ENCODE measurements at regions not wholly inside any gene's neighbourhood (a gene's known extent, or its start where the extent isn't known, plus 50 kb on each side); places are given as distances from the start of the nearest gene placed in this dataset.
"Not testable (repeated sequence)": the region's sequence is repeated elsewhere in the genome, so short reads cannot be mapped to it uniquely, and the experiment has no call there.

- H3K27ac ChIP-seq (ENCODE audit: low read length) = no peak overlapping the region
- no peaks in the 10 kb centered on the region for H3K27me3 ChIP-seq (ENCODE audit: control insufficient read depth, insufficient read depth, low read length)
- no CpG with 5 or more reads among the region's 2 CpGs for WGBS (ENCODE audit: insufficient coverage, insufficient read length)
- no peaks in the 10 kb centered on the region for H3K36me3 ChIP-seq (ENCODE audit: control insufficient read depth, insufficient read depth, low read length)
- no peak for DNase-seq (ENCODE audit: low read depth, low spot score)
- peaks cover 1% of the 10 kb centered on the region; the same call in 1 of the 2 replicates for H3K4me1 ChIP-seq (ENCODE audit: control insufficient read depth, insufficient read depth, low read length)
- no peaks in the 10 kb centered on the region for H3K9me3 ChIP-seq (ENCODE audit: control insufficient read depth, insufficient read depth, low read length)
- no peak overlapping the region for H3K4me3 ChIP-seq (ENCODE audit: low read length)
Measured at GRCh38 chr5:125987677-125988255, 435.4 kb upstream of the GRAMD2B start.

DNA sequence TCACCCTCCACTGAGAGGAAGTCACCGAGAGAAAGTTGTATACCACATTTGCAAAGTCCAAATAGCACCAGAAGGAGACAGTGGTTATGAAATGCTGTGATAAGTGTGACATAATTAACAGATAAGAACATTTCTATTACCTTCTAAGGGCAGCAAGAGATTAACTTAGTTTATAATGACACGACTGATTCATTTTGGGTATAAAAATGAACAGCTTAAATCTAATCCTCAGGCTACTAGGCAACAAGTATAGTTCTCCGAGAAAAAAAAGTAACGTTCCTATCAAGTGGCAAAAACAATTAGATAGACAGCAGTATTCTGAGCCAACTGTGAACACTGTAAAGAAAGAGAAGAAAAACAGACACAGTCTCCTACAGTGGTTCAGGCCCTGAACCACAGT lies 431.2 kb upstream of the GRAMD2B start:
- no peak overlapping the region for H3K4me3 ChIP-seq (ENCODE audit: low read length)
- no peaks in the 10 kb centered on the region for H3K9me3 ChIP-seq (ENCODE audit: control insufficient read depth, insufficient read depth, low read length)
- DNase-seq (ENCODE audit: low read depth, low spot score) = no peak
- WGBS (ENCODE audit: insufficient coverage, insufficient read length) = no CpG with 5 or more reads among the region's 4 CpGs
- no peaks in the 10 kb centered on the region for H3K36me3 ChIP-seq (ENCODE audit: control insufficient read depth, insufficient read depth, low read length)
- no peak overlapping the region for H3K27ac ChIP-seq (ENCODE audit: low read length)
- peaks cover 1% of the 10 kb centered on the region; the same call in 1 of the 2 replicates for H3K4me1 ChIP-seq (ENCODE audit: control insufficient read depth, insufficient read depth, low read length)
- H3K27me3 ChIP-seq (ENCODE audit: control insufficient read depth, insufficient read depth, low read length) = no peaks in the 10 kb centered on the region

- no CpG with 5 or more reads among the region's 5 CpGs for WGBS (ENCODE audit: insufficient coverage, insufficient read length)
Measured at GRCh38 chr5:125999271-126000030, 423.8 kb upstream of the GRAMD2B start.

DNA sequence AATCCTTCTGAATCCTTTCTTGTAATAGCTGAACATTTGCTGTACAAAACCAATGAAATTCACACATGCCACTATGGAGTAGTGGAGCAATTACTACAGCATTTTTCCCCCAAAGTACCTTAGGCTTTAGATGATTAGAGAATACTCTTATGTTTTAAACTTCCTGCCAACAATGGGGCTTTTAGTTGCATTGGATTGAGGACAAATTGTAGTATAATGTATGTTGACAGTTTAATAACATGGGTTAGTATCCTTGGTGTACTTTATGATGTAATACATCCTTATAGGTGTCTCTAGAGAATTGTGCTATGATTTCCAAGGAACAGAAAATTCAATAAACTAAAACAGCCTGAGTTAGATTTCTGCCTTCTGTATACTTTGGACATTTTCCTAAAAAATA lies 422.7 kb upstream of the GRAMD2B start:
- Histone ChIP-seq H3K27me3 (ENCODE audit: control insufficient read depth, insufficient read depth, low read length) (no peaks in the 10 kb centered on the region), H3K36me3 (ENCODE audit: control insufficient read depth, insufficient read depth, low read length) (no peaks in the 10 kb centered on the region), H3K4me1 (ENCODE audit: control insufficient read depth, insufficient read depth, low read length) (no peaks in the 10 kb centered on the region), H3K9me3 (ENCODE audit: control insufficient read depth, insufficient read depth, low read length) (no peaks in the 10 kb centered on the region), H3K27ac (ENCODE audit: low read length) (no peak overlapping the region), H3K4me3 (ENCODE audit: low read length) (no peak overlapping the region)
- DNase-seq (ENCODE audit: low read depth, low spot score) = no peak

More at GRCh38 chr5:125999271-126000030, 423.8 kb upstream of the GRAMD2B start:
- H3K9me3 ChIP-seq (ENCODE audit: control insufficient read depth, insufficient read depth, low read length); H3K36me3 ChIP-seq (ENCODE audit: control insufficient read depth, insufficient read depth, low read length); H3K27me3 ChIP-seq (ENCODE audit: control insufficient read depth, insufficient read depth, low read length); H3K4me3 ChIP-seq (ENCODE audit: low read length); DNase-seq (ENCODE audit: low read depth, low spot score); H3K4me1 ChIP-seq (ENCODE audit: control insufficient read depth, insufficient read depth, low read length); H3K27ac ChIP-seq (ENCODE audit: low read length): not testable (repeated sequence)

- no peak overlapping the region for H3K4me3 ChIP-seq (ENCODE audit: low read length)
- no peaks in the 10 kb centered on the region for H3K36me3 ChIP-seq (ENCODE audit: control insufficient read depth, insufficient read depth, low read length)
- no peak for DNase-seq (ENCODE audit: low read depth, low spot score)
- WGBS (ENCODE audit: insufficient coverage, insufficient read length) = no CpG with 5 or more reads among the region's 7 CpGs
- H3K27ac ChIP-seq (ENCODE audit: low read length) = no peak overlapping the region
- H3K4me1 ChIP-seq (ENCODE audit: control insufficient read depth, insufficient read depth, low read length) = no peaks in the 10 kb centered on the region
- H3K9me3 ChIP-seq (ENCODE audit: control insufficient read depth, insufficient read depth, low read length) = no peaks in the 10 kb centered on the region
- no peaks in the 10 kb centered on the region for H3K27me3 ChIP-seq (ENCODE audit: control insufficient read depth, insufficient read depth, low read length)
Measured at GRCh38 chr5:126002222-126002897, 420.8 kb upstream of the GRAMD2B start.

GRCh38 chr5:126003309-126003708 lies 419.9 kb upstream of the GRAMD2B start:
- Histone ChIP-seq H3K27me3 (ENCODE audit: control insufficient read depth, insufficient read depth, low read length) (no peaks in the 10 kb centered on the region), H3K9me3 (ENCODE audit: control insufficient read depth, insufficient read depth, low read length) (no peaks in the 10 kb centered on the region), H3K4me3 (ENCODE audit: low read length) (no peak overlapping the region), H3K27ac (ENCODE audit: low read length) (no peak overlapping the region), H3K36me3 (ENCODE audit: control insufficient read depth, insufficient read depth, low read length) (no peaks in the 10 kb centered on the region), H3K4me1 (ENCODE audit: control insufficient read depth, insufficient read depth, low read length) (no peaks in the 10 kb centered on the region)
- WGBS (ENCODE audit: insufficient coverage, insufficient read length) = no CpG with 5 or more reads among the region's 3 CpGs
- no peak for DNase-seq (ENCODE audit: low read depth, low spot score)

GRCh38 chr5:126004636-126005035 lies 418.6 kb upstream of the GRAMD2B start:
- no peaks in the 10 kb centered on the region for H3K9me3 ChIP-seq (ENCODE audit: control insufficient read depth, insufficient read depth, low read length)
- no CpG with 5 or more reads among the region's 2 CpGs for WGBS (ENCODE audit: insufficient coverage, insufficient read length)

GRCh38 chr5:126007841-126008240 lies 415.4 kb upstream of the GRAMD2B start:
- H3K27ac ChIP-seq (ENCODE audit: low read length) = no peak overlapping the region
- H3K9me3 ChIP-seq (ENCODE audit: control insufficient read depth, insufficient read depth, low read length) = no peaks in the 10 kb centered on the region
- H3K4me3 ChIP-seq (ENCODE audit: low read length) = no peak overlapping the region
- no CpG with 5 or more reads among the region's 1 CpG for WGBS (ENCODE audit: insufficient coverage, insufficient read length)
- H3K36me3 ChIP-seq (ENCODE audit: control insufficient read depth, insufficient read depth, low read length) = no peaks in the 10 kb centered on the region
- no peaks in the 10 kb centered on the region for H3K27me3 ChIP-seq (ENCODE audit: control insufficient read depth, insufficient read depth, low read length)
- no peaks in the 10 kb centered on the region for H3K4me1 ChIP-seq (ENCODE audit: control insufficient read depth, insufficient read depth, low read length)
- no peak for DNase-seq (ENCODE audit: low read depth, low spot score)

More at GRCh38 chr5:126004636-126005035, 418.6 kb upstream of the GRAMD2B start:
- DNase-seq (ENCODE audit: low read depth, low spot score) = no peak
- H3K27ac ChIP-seq (ENCODE audit: low read length) = no peak overlapping the region
- H3K36me3 ChIP-seq (ENCODE audit: control insufficient read depth, insufficient read depth, low read length) = no peaks in the 10 kb centered on the region
- no peaks in the 10 kb centered on the region for H3K27me3 ChIP-seq (ENCODE audit: control insufficient read depth, insufficient read depth, low read length)
- H3K4me1 ChIP-seq (ENCODE audit: control insufficient read depth, insufficient read depth, low read length) = no peaks in the 10 kb centered on the region
- no peak overlapping the region for H3K4me3 ChIP-seq (ENCODE audit: low read length)

DNA sequence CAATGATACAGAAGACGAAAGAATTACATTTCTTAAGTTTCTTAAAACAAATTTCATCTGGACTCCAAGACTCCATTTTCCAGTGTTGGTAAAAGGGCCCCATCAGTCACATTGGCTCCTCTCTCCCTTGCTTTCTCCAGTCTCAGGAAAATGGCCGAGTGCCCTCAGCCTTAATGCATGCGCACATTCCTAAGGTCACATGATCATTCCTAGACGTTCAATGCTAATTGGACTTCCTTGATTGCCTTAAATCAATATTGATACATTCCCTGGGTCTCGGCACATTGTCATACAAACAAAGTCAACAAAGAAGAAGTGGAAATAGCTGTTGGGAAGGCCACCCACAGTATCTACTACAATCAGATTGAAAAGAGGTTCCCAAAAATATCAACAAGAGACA lies 413.6 kb upstream of the GRAMD2B start:
- no peak overlapping the region for H3K4me3 ChIP-seq (ENCODE audit: low read length)
- H3K27me3 ChIP-seq (ENCODE audit: control insufficient read depth, insufficient read depth, low read length) = no peaks in the 10 kb centered on the region
- H3K36me3 ChIP-seq (ENCODE audit: control insufficient read depth, insufficient read depth, low read length) = no peaks in the 10 kb centered on the region
- peak; percentile 89 for DNase-seq (ENCODE audit: low read depth, low spot score)
- H3K9me3 ChIP-seq (ENCODE audit: control insufficient read depth, insufficient read depth, low read length) = no peaks in the 10 kb centered on the region
- no peak overlapping the region for H3K27ac ChIP-seq (ENCODE audit: low read length)
- no peaks in the 10 kb centered on the region for H3K4me1 ChIP-seq (ENCODE audit: control insufficient read depth, insufficient read depth, low read length)
- WGBS (ENCODE audit: insufficient coverage, insufficient read length) = no CpG with 5 or more reads among the region's 5 CpGs

DNA sequence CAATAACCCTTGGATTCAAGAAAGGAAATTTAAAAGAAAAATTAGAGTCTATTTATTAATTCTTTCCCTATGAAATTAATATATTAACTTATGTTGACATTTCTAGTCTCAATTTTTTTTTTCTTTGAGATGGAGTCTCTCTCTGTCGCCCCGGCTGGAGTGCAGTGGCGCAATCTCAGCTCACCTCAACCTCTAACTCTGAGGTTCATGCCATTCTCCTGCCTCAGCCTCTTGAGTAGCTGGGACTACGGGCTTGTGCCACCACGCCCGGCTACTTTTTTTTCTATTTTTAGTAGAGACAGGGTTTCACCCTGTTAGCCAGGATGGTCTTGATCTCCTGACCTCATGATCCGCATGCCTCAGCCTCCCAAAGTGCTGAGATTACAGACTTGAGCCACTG lies 411.7 kb upstream of the GRAMD2B start:
- not testable (repeated sequence) for H3K4me3 ChIP-seq (ENCODE audit: low read length); H3K27ac ChIP-seq (ENCODE audit: low read length); H3K27me3 ChIP-seq (ENCODE audit: control insufficient read depth, insufficient read depth, low read length); DNase-seq (ENCODE audit: low read depth, low spot score); H3K9me3 ChIP-seq (ENCODE audit: control insufficient read depth, insufficient read depth, low read length); H3K36me3 ChIP-seq (ENCODE audit: control insufficient read depth, insufficient read depth, low read length); H3K4me1 ChIP-seq (ENCODE audit: control insufficient read depth, insufficient read depth, low read length)
- WGBS (ENCODE audit: insufficient coverage, insufficient read length) = no CpG with 5 or more reads among the region's 7 CpGs
